Mesendoderm (in vitro differentiated cells): ENCODE measurements at regions not wholly inside any gene's neighbourhood (a gene's known extent, or its start where the extent isn't known, plus 50 kb on each side); places are given as distances from the start of the nearest gene placed in this dataset.

Source experiments
- DNase-seq: peaks from one replicate; pipeline ENCODE4 v3.0.0; 2013
- H2AK5ac ChIP-seq: 2 replicates; pipeline ENCODE4 v1.6.1; 2013; ENCODE audit warnings: low read length, inconsistent platforms
- H2BK120ac ChIP-seq: 2 replicates; pipeline ENCODE4 v1.6.1; 2013; ENCODE audit warnings: low read depth, mild to moderate bottlenecking, low read length, moderate library complexity, mixed read lengths
- H2BK15ac ChIP-seq: replicated peaks from 2 replicates; pipeline ENCODE4 v1.6.1; 2013; ENCODE audit warnings: low read depth, mild to moderate bottlenecking, moderate library complexity
- H2BK5ac ChIP-seq: 2 replicates; pipeline ENCODE4 v1.6.1; 2013; ENCODE audit warnings: low read length, inconsistent platforms
- H3K18ac ChIP-seq: 2 replicates; pipeline ENCODE4 v1.6.1; 2013; ENCODE audit warnings: mild to moderate bottlenecking, low read length, mixed read lengths
- H3K23ac ChIP-seq: one replicate; pipeline ENCODE4 v1.6.1; 2013; ENCODE audit warnings: low read length
- H3K27ac ChIP-seq: 2 replicates; pipeline ENCODE4 v1.5.1; 2013; ENCODE audit warnings: low read depth, mild to moderate bottlenecking, inconsistent platforms, low read length, moderate library complexity
- H3K27me3 ChIP-seq: 2 replicates; pipeline ENCODE4 v1.6.1; 2013; ENCODE audit warnings: low read length, control low read depth, mild to moderate bottlenecking, inconsistent platforms; ENCODE audit not compliant: insufficient read depth, poor library complexity
- H3K36me3 ChIP-seq: 2 replicates; pipeline ENCODE4 v1.6.1; 2013; ENCODE audit warnings: low read length, inconsistent platforms; ENCODE audit not compliant: control insufficient read depth, insufficient read depth
- H3K4ac ChIP-seq: one replicate; pipeline ENCODE4 v1.6.1; 2013; ENCODE audit warnings: low read depth, mild to moderate bottlenecking, low read length, moderate library complexity
- H3K4me1 ChIP-seq: 2 replicates; pipeline ENCODE4 v1.6.1; 2013; ENCODE audit warnings: low read depth, low read length, inconsistent platforms; ENCODE audit not compliant: control insufficient read depth
- H3K4me2 ChIP-seq: 2 replicates; pipeline ENCODE4 v1.6.1; 2013; ENCODE audit warnings: low read length
- H3K4me3 ChIP-seq: 2 replicates; pipeline ENCODE4 v1.5.1; 2013; ENCODE audit warnings: mild to moderate bottlenecking, low read length
- H3K56ac ChIP-seq: one replicate; pipeline ENCODE4 v1.6.1; 2013; ENCODE audit warnings: low read length
- H3K79me1 ChIP-seq: 2 replicates; pipeline ENCODE4 v1.6.1; 2013; ENCODE audit warnings: low read length, inconsistent platforms
- H3K79me2 ChIP-seq: 2 replicates; pipeline ENCODE4 v1.6.1; 2013; ENCODE audit warnings: mild to moderate bottlenecking, low read length; ENCODE audit not compliant: control insufficient read depth, insufficient read depth
- H3K9ac ChIP-seq: 2 replicates; pipeline ENCODE4 v1.6.1; 2013; ENCODE audit warnings: low read length, inconsistent platforms
- H4K5ac ChIP-seq: one replicate; pipeline ENCODE4 v1.6.1; 2013; ENCODE audit warnings: low read length
- H4K8ac ChIP-seq: one replicate; pipeline ENCODE4 v1.6.1; 2013; ENCODE audit warnings: low read depth, mild to moderate bottlenecking, control low read depth, low read length, moderate library complexity
- WGBS: extraction: QIAGEN DNeasy Blood & Tissue Kit; methylation state at CpG from one replicate; pipeline ENCODE4 v1.1.7; 2013; ENCODE audit warnings: low lambda C conversion rate, missing lambda C conversion rate; ENCODE audit not compliant: insufficient coverage; ENCODE audit errors: extremely low coverage; 5-methylcytosine and 5-hydroxymethylcytosine counted together

GRCh38 chr2:48210189-48210588 lies 104.3 kb upstream of the FOXN2 start:
- H3K56ac ChIP-seq, result no peak overlapping the region

GRCh38 chr2:48213646-48214045 lies 100.8 kb upstream of the FOXN2 start:
- H2BK15ac ChIP-seq, result no peak overlapping the region
- H2BK120ac ChIP-seq, result no peak overlapping the region
- H3K27me3 ChIP-seq, result no peaks in the 10 kb centered on the region
- no peaks in the 10 kb centered on the region for H3K79me2 ChIP-seq
- H3K4me3 ChIP-seq, result no peak overlapping the region
- no peaks in the 10 kb centered on the region for H3K79me1 ChIP-seq
- no peak overlapping the region for H3K18ac ChIP-seq
- no peak overlapping the region for H3K56ac ChIP-seq
- no peak overlapping the region for H3K23ac ChIP-seq
- H2BK5ac ChIP-seq, result no peak overlapping the region
- no peak overlapping the region for H4K8ac ChIP-seq
- no peaks in the 10 kb centered on the region for H3K36me3 ChIP-seq
- no peaks in the 10 kb centered on the region for H3K4me1 ChIP-seq
- H2AK5ac ChIP-seq, result no peak overlapping the region
- H3K4ac ChIP-seq, result no peak overlapping the region
- H4K5ac ChIP-seq, result no peak overlapping the region
- no peak overlapping the region for H3K9ac ChIP-seq
- no CpG with 5 or more reads among the region's 3 CpGs for WGBS
- DNase-seq, result peak; percentile 30
- no peak overlapping the region for H3K27ac ChIP-seq
- H3K4me2 ChIP-seq, result no peak overlapping the region

More at GRCh38 chr2:48210189-48210588, 104.3 kb upstream of the FOXN2 start:
- Histone ChIP-seq H3K18ac (no peak overlapping the region), H3K79me1 (no peaks in the 10 kb centered on the region), H4K5ac (no peak overlapping the region), H3K4me3 (no peak overlapping the region), H3K79me2 (no peaks in the 10 kb centered on the region), H2BK5ac (no peak overlapping the region), H3K4me1 (peaks cover 5% of the 10 kb centered on the region), H3K23ac (no peak overlapping the region), H3K36me3 (no peaks in the 10 kb centered on the region), H3K4me2 (no peak overlapping the region), H3K27ac (no peak overlapping the region), H3K27me3 (no peaks in the 10 kb centered on the region), H2BK15ac (no peak overlapping the region), H3K9ac (no peak overlapping the region), H2BK120ac (no peak overlapping the region), H2AK5ac (no peak overlapping the region), H4K8ac (no peak overlapping the region), H3K4ac (no peak overlapping the region)
- DNase-seq, result no peak
- WGBS, result no CpG with 5 or more reads among the region's 2 CpGs

GRCh38 chr2:48218169-48218568 lies 96.3 kb upstream of the FOXN2 start:
- Histone ChIP-seq H2BK5ac (no peak overlapping the region), H3K4me1 (no peaks in the 10 kb centered on the region), H2BK15ac (no peak overlapping the region), H3K56ac (no peak overlapping the region), H2BK120ac (no peak overlapping the region), H3K79me2 (no peaks in the 10 kb centered on the region), H4K5ac (no peak overlapping the region), H4K8ac (no peak overlapping the region), H3K79me1 (no peaks in the 10 kb centered on the region), H3K18ac (no peak overlapping the region), H3K4me2 (no peak overlapping the region), H3K23ac (no peak overlapping the region), H3K9ac (no peak overlapping the region), H3K36me3 (no peaks in the 10 kb centered on the region), H3K4me3 (no peak overlapping the region), H3K27me3 (no peaks in the 10 kb centered on the region), H3K27ac (no peak overlapping the region), H2AK5ac (no peak overlapping the region), H3K4ac (no peak overlapping the region)
- DNase-seq, result no peak
- no CpG with 5 or more reads among the region's 2 CpGs for WGBS

DNA sequence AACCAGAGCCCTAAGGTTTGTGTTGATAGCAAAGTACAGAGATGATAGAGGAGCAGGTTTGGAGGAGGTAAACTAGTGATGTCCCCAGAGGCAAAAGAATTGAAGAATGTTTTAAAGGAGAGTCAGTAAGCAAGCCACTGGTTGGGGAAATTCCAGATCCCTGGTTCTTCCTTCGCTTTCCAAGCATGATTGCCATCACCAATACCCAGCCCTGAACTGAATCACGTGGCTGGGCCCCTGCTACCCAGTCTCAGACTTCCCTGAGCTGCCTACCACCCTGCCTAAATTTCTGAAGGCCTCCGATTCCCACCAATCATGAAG lies 95.3 kb upstream of the FOXN2 start:
- no peak overlapping the region for H3K27ac ChIP-seq
- no peaks in the 10 kb centered on the region for H3K4me1 ChIP-seq
- H3K36me3 ChIP-seq, result no peaks in the 10 kb centered on the region
- no peaks in the 10 kb centered on the region for H3K79me1 ChIP-seq
- no peak overlapping the region for H3K56ac ChIP-seq
- H3K23ac ChIP-seq, result no peak overlapping the region
- H3K4me2 ChIP-seq, result no peak overlapping the region
- no peak overlapping the region for H2BK5ac ChIP-seq
- no CpG with 5 or more reads among the region's 3 CpGs for WGBS
- H4K5ac ChIP-seq, result no peak overlapping the region
- no peak overlapping the region for H4K8ac ChIP-seq
- no peak overlapping the region for H3K9ac ChIP-seq
- no peak overlapping the region for H3K4ac ChIP-seq
- DNase-seq, result no peak
- no peaks in the 10 kb centered on the region for H3K79me2 ChIP-seq
- no peaks in the 10 kb centered on the region for H3K27me3 ChIP-seq
- H3K4me3 ChIP-seq, result no peak overlapping the region
- H2BK120ac ChIP-seq, result no peak overlapping the region
- no peak overlapping the region for H2BK15ac ChIP-seq
- no peak overlapping the region for H2AK5ac ChIP-seq
- no peak overlapping the region for H3K18ac ChIP-seq

DNA sequence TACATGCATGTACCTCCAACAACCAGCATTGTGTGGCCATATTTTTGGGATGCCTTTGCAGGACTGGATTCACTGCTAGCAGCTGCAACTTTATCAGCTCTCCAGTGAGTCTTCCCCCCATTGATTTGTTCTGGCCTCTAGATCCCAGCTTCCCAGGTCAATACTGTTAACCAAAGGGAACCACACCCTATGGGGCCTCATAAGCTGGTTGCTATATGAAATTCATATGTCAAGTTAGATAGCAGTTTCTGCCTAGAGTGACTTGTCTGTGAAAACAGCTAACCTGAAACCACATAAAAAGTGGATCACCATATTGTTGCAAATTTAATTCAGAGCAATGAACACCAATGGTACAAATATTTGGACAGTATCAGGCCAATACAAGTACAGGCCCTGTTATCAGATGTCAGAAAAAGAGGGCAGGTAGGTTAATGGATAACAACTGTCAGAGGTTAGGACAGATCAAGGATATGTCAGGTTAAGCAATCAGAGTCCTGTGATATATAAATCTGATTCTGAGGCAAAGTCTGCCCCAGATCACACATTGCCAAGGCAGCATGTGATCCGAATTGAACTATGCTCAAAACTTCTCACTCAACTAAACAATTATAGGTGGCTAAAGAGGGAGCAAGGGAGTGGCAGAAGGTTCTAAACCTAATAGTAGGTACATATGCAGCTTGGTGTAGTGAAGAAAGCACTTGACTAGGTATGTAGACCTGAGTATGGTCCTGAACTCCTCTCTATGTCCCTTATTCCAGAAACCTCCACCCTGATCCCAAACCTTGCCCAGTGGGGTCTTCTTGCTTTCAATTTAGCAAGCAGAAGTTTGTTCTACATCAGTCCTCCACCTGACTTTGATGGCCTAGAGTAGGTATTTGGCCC lies 94.7 kb upstream of the FOXN2 start:
- no peak overlapping the region for H3K18ac ChIP-seq
- H3K23ac ChIP-seq, result no peak overlapping the region
- H4K8ac ChIP-seq, result no peak overlapping the region
- no peak overlapping the region for H4K5ac ChIP-seq
- no peak overlapping the region for H2BK15ac ChIP-seq
- no peak for DNase-seq
- WGBS, result no CpG with 5 or more reads among the region's 1 CpG
- H2BK120ac ChIP-seq, result no peak overlapping the region
- H2BK5ac ChIP-seq, result no peak overlapping the region
- H2AK5ac ChIP-seq, result no peak overlapping the region
- H3K36me3 ChIP-seq, result no peaks in the 10 kb centered on the region
- H3K4me2 ChIP-seq, result no peak overlapping the region
- no peak overlapping the region for H3K4me3 ChIP-seq
- H3K79me2 ChIP-seq, result no peaks in the 10 kb centered on the region
- H3K56ac ChIP-seq, result no peak overlapping the region
- H3K4ac ChIP-seq, result no peak overlapping the region
- no peaks in the 10 kb centered on the region for H3K79me1 ChIP-seq
- no peak overlapping the region for H3K27ac ChIP-seq
- H3K9ac ChIP-seq, result no peak overlapping the region
- no peaks in the 10 kb centered on the region for H3K27me3 ChIP-seq
- no peaks in the 10 kb centered on the region for H3K4me1 ChIP-seq

DNA sequence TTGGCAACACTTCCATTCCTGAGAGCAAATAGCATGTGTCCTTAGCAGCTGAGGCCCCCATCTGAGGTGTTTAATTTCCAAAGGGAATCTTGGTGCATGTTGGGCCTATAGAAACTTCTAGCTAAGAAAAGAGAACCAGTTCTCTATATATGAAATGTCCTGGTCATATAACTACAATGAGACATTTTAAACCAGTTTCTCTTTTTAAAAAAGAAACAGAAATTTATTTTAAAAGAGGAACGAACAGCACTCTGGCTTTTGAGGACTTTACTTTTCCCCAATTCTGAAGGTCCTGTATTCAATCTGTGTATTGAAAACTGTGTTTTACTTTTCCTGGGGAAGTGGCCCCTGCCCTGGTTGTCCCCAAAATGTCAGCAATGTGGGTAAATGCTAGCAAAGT lies 94.0 kb upstream of the FOXN2 start:
- H3K79me1 ChIP-seq, result no peaks in the 10 kb centered on the region
- H3K18ac ChIP-seq, result no peak overlapping the region
- no peak overlapping the region for H3K4ac ChIP-seq
- H3K9ac ChIP-seq, result no peak overlapping the region
- H2AK5ac ChIP-seq, result no peak overlapping the region
- H3K4me1 ChIP-seq, result no peaks in the 10 kb centered on the region
- no peak overlapping the region for H3K23ac ChIP-seq
- H2BK120ac ChIP-seq, result no peak overlapping the region
- H3K56ac ChIP-seq, result no peak overlapping the region
- no peak overlapping the region for H3K27ac ChIP-seq
- H3K27me3 ChIP-seq, result no peaks in the 10 kb centered on the region
- H4K8ac ChIP-seq, result no peak overlapping the region
- no CpG with 5 or more reads among the region's 1 CpG for WGBS
- H3K4me3 ChIP-seq, result no peak overlapping the region
- H2BK5ac ChIP-seq, result no peak overlapping the region
- no peak overlapping the region for H3K4me2 ChIP-seq
- H3K36me3 ChIP-seq, result no peaks in the 10 kb centered on the region
- no peak overlapping the region for H2BK15ac ChIP-seq
- H3K79me2 ChIP-seq, result no peaks in the 10 kb centered on the region
- no peak for DNase-seq
- H4K5ac ChIP-seq, result no peak overlapping the region
